Fibroblast of the aortic adventitia (primary cell): ENCODE measurements at regions not wholly inside any gene's neighbourhood (a gene's known extent, or its start where the extent isn't known, plus 50 kb on each side); places are given as distances from the start of the nearest gene placed in this dataset.

Experiments used
- DNase-seq: peaks from one replicate; pipeline ENCODE4 v3.0.0-alpha.2; 2010; ENCODE audit warnings: low read depth
- H3K4me3 ChIP-seq: 2 replicates; pipeline ENCODE4 v1.5.1; 2011; ENCODE audit warnings: low read depth, mild to moderate bottlenecking, control low read depth, low read length, moderate library complexity
- CTCF ChIP-seq: IDR thresholded peaks from 2 replicates; pipeline ENCODE4 v1.5.1; 2011; ENCODE audit warnings: mild to moderate bottlenecking, low read length, control low read depth, inconsistent platforms; ENCODE audit not compliant: insufficient read depth

GRCh38 chr3:96416549-96417255 lies 397.7 kb upstream of the EPHA6 start:
- no peak for TF ChIP-seq CTCF
- H3K4me3 ChIP-seq, result no peak overlapping the region
- no peak for DNase-seq

GRCh38 chr3:96428097-96428496 lies 386.3 kb upstream of the EPHA6 start:
- no peak for DNase-seq
- no peak for TF ChIP-seq CTCF

GRCh38 chr3:96430079-96430478 lies 384.3 kb upstream of the EPHA6 start:
- no peak overlapping the region for H3K4me3 ChIP-seq
- no peak for DNase-seq
- no peak for TF ChIP-seq CTCF

More at GRCh38 chr3:96428097-96428496, 386.3 kb upstream of the EPHA6 start:
- no peak overlapping the region for H3K4me3 ChIP-seq

DNA sequence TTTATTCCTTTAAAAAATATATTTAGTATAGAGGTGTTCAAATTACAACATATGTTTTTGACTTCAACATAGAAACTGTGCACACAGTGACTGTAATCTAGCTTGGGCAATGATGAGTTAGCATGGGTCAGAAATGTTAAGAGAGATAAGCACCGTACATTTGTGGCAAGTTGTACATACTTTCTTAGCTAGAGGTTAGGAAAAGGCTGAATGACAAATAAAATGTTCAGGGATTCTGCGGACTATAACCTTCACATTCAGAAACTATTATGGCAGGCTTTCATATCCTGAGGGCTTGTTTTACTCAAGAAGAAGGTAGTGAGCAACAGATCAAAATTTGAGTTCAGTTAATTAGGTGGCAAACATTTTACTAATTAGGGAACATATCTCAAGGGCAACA lies 379.7 kb upstream of the EPHA6 start:
- no peak for TF ChIP-seq CTCF
- no peak overlapping the region for H3K4me3 ChIP-seq
- DNase-seq, result no peak

GRCh38 chr3:96449346-96449745 lies 365.0 kb upstream of the EPHA6 start:
- no peak overlapping the region for H3K4me3 ChIP-seq
- no peak for TF ChIP-seq CTCF
- DNase-seq, result no peak

GRCh38 chr3:96449803-96450202 lies 364.6 kb upstream of the EPHA6 start:
- DNase-seq, result no peak
- TF ChIP-seq CTCF, result no peak
- no peak overlapping the region for H3K4me3 ChIP-seq

GRCh38 chr3:96450699-96451098 lies 363.7 kb upstream of the EPHA6 start:
- DNase-seq, result no peak
- H3K4me3 ChIP-seq, result no peak overlapping the region
- no peak for TF ChIP-seq CTCF
